ENCODE measurements at regions not wholly inside any gene's neighbourhood (a gene's known extent, or its start where the extent isn't known, plus 50 kb on each side); places are given as distances from the start of the nearest gene placed in this dataset.
A peak's percentile ranks its signal among the peaks of the same experiment; 100 is the strongest.

DNA sequence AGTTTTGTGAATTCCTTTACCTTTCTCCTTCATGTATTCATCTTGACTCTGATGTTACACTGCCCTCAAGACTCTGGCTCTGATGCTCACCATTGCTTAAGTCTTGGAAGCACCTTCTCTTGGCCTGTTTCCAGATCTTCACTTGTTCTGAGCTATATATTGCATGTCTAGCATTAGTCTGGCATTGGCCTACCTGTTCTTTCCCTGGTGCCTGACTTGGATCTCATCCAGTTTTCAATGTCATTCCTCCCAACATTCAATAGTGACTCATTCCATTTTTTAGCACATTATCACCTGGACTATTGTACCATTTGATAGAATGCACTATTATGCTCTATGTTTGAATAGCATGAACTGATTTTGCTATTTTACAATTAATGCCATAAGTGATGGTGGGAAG is 127.3 kb upstream of the NYAP2 start:
- ATAC-seq (ENCODE audit: low read depth): peak; percentile 74
- no peak for DNase-seq (ENCODE audit: low spot score)
- Histone ChIP-seq H3K4me3 (ENCODE audit: severe bottlenecking) (no peak overlapping the region), H3K27me3 (ENCODE audit: insufficient read depth, poor library complexity, severe bottlenecking) (peaks cover 3% of the 10 kb centered on the region), H3K36me3 (ENCODE audit: low read depth) (no peaks in the 10 kb centered on the region), H3K9me3 (ENCODE audit: severe bottlenecking) (no peaks in the 10 kb centered on the region), H3K27ac (ENCODE audit: poor library complexity, severe bottlenecking) (no peak overlapping the region), H3K4me1 (ENCODE audit: insufficient read depth, poor library complexity, severe bottlenecking) (peaks cover 14% of the 10 kb centered on the region)
- no peak for TF ChIP-seq CTCF (IDR thresholded peaks at IDR 0.05; ENCODE audit: poor library complexity, severe bottlenecking)

GRCh38 chr2:225270861-225271260 is 128.6 kb upstream of the NYAP2 start:
- H3K9me3 ChIP-seq (ENCODE audit: severe bottlenecking): no peaks in the 10 kb centered on the region
- peaks cover 14% of the 10 kb centered on the region for H3K4me1 ChIP-seq (ENCODE audit: insufficient read depth, poor library complexity, severe bottlenecking)
- peak; percentile 89 for ATAC-seq (ENCODE audit: low read depth)
- peaks cover 3% of the 10 kb centered on the region for H3K27me3 ChIP-seq (ENCODE audit: insufficient read depth, poor library complexity, severe bottlenecking)
- TF ChIP-seq CTCF (IDR thresholded peaks at IDR 0.05; ENCODE audit: poor library complexity, severe bottlenecking): no peak
- H3K4me3 ChIP-seq (ENCODE audit: severe bottlenecking): no peak overlapping the region
- DNase-seq (ENCODE audit: low spot score): no peak
- H3K36me3 ChIP-seq (ENCODE audit: low read depth): no peaks in the 10 kb centered on the region
- H3K27ac ChIP-seq (ENCODE audit: poor library complexity, severe bottlenecking): no peak overlapping the region

DNA sequence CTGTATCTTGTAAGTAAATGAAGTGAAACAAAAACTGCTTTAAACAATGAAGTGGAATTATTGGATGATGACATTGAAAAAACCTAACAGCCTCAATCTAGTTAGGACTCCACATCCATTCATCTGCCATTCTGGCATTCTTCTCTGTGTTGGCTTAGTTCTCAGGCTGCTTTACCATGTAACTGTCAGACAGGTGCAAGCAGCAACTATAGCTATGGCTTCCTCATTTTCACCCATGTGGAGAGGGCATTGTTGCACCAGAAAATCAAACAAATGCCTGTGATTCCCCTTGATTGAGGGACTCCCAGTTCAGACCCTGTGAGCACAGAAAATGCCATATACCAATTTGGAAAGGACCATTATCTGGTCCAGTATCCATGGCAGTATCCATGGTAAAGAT is 129.5 kb upstream of the NYAP2 start:
- no peak for DNase-seq (ENCODE audit: low spot score)
- Histone ChIP-seq H3K36me3 (ENCODE audit: low read depth) (no peaks in the 10 kb centered on the region), H3K27me3 (ENCODE audit: insufficient read depth, poor library complexity, severe bottlenecking) (peaks cover 3% of the 10 kb centered on the region), H3K4me3 (ENCODE audit: severe bottlenecking) (no peak overlapping the region), H3K4me1 (ENCODE audit: insufficient read depth, poor library complexity, severe bottlenecking) (peaks cover 12% of the 10 kb centered on the region), H3K9me3 (ENCODE audit: severe bottlenecking) (no peaks in the 10 kb centered on the region), H3K27ac (ENCODE audit: poor library complexity, severe bottlenecking) (no peak overlapping the region)
- no peak for ATAC-seq (ENCODE audit: low read depth)
- no peak for TF ChIP-seq CTCF (IDR thresholded peaks at IDR 0.05; ENCODE audit: poor library complexity, severe bottlenecking)

- H3K27me3 ChIP-seq (ENCODE audit: insufficient read depth, poor library complexity, severe bottlenecking): no peaks in the 10 kb centered on the region
- DNase-seq (ENCODE audit: low spot score): no peak
- H3K36me3 ChIP-seq (ENCODE audit: low read depth): no peaks in the 10 kb centered on the region
- no peak overlapping the region for H3K4me3 ChIP-seq (ENCODE audit: severe bottlenecking)
- no peak for ATAC-seq (ENCODE audit: low read depth)
- no peak for TF ChIP-seq CTCF (IDR thresholded peaks at IDR 0.05; ENCODE audit: poor library complexity, severe bottlenecking)
- no peaks in the 10 kb centered on the region for H3K4me1 ChIP-seq (ENCODE audit: insufficient read depth, poor library complexity, severe bottlenecking)
- H3K27ac ChIP-seq (ENCODE audit: poor library complexity, severe bottlenecking): no peak overlapping the region
- no peaks in the 10 kb centered on the region for H3K9me3 ChIP-seq (ENCODE audit: severe bottlenecking)
Observed at GRCh38 chr2:225254363-225254762, 145.1 kb upstream of the NYAP2 start.

DNA sequence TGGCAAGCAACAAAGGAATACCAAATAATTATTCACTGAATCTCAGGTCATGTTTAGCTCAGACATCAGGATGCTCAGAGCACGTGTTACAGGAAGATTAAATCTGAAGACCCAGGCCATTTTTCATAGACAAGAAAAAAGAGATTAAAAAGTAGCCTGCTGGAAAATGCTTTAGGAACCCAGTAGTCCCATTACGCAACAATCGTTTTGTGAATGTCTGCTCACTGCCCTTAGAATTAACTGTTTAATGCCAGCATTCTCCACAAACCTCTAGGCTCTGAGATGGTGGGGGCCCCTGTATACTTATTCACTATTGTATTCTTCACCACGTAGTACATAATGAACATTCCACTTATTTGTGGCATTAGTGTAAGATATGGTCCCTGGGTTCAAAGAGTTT is 154.6 kb upstream of the NYAP2 start:
- ATAC-seq (ENCODE audit: low read depth) (no peak), DNase-seq (ENCODE audit: low spot score) (no peak)
- Histone ChIP-seq H3K27ac (ENCODE audit: poor library complexity, severe bottlenecking) (no peak overlapping the region), H3K36me3 (ENCODE audit: low read depth) (no peaks in the 10 kb centered on the region), H3K4me3 (ENCODE audit: severe bottlenecking) (no peak overlapping the region), H3K4me1 (ENCODE audit: insufficient read depth, poor library complexity, severe bottlenecking) (no peaks in the 10 kb centered on the region), H3K27me3 (ENCODE audit: insufficient read depth, poor library complexity, severe bottlenecking) (peaks cover 5% of the 10 kb centered on the region), H3K9me3 (ENCODE audit: severe bottlenecking) (no peaks in the 10 kb centered on the region)
- no peak for TF ChIP-seq CTCF (IDR thresholded peaks at IDR 0.05; ENCODE audit: poor library complexity, severe bottlenecking)
